Trophoblast cell (in vitro differentiated cells and primary cell): ENCODE measurements at regions not wholly inside any gene's neighbourhood (a gene's known extent, or its start where the extent isn't known, plus 50 kb on each side); places are given as distances from the start of the nearest gene placed in this dataset.
A peak's percentile ranks its signal among the peaks of the same experiment; 100 is the strongest.

ENCODE experiments used
- DNase-seq, 2 donors: peaks; one replicate each; pipeline ENCODE4 v3.0.0-alpha.2; 2016
- H2AFZ ChIP-seq: 2 replicates; pipeline ENCODE4 v1.6.1; 2013; ENCODE audit warnings: low read length, moderate library complexity, mild to moderate bottlenecking; ENCODE audit not compliant: insufficient read depth, poor library complexity
- H2AK5ac ChIP-seq: 2 replicates; pipeline ENCODE4 v1.6.1; 2013; ENCODE audit warnings: mild to moderate bottlenecking, low read length
- H2BK120ac ChIP-seq: 2 replicates; pipeline ENCODE4 v1.6.1; 2013; ENCODE audit warnings: low read length, mild to moderate bottlenecking, moderate library complexity; ENCODE audit not compliant: insufficient read depth, poor library complexity
- H2BK12ac ChIP-seq: 2 replicates; pipeline ENCODE4 v1.6.1; 2013; ENCODE audit warnings: mild to moderate bottlenecking, low read length, moderate library complexity
- H2BK5ac ChIP-seq: 2 replicates; pipeline ENCODE4 v1.6.1; 2013; ENCODE audit warnings: low read length, low read depth, moderate library complexity, mild to moderate bottlenecking; ENCODE audit not compliant: poor library complexity
- H3K14ac ChIP-seq: 2 replicates; pipeline ENCODE4 v1.6.1; 2013; ENCODE audit warnings: mild to moderate bottlenecking, low read length
- H3K18ac ChIP-seq: 2 replicates; pipeline ENCODE4 v1.6.1; 2013; ENCODE audit warnings: mild to moderate bottlenecking, low read length
- H3K23ac ChIP-seq: 2 replicates; pipeline ENCODE4 v1.6.1; 2013; ENCODE audit warnings: low read length
- H3K27ac ChIP-seq: 2 replicates; pipeline ENCODE4 v1.5.1; 2013; ENCODE audit warnings: low read depth, mild to moderate bottlenecking, inconsistent platforms, low read length, moderate library complexity
- H3K27me3 ChIP-seq: 2 replicates; pipeline ENCODE4 v1.6.1; 2013; ENCODE audit warnings: inconsistent platforms, mild to moderate bottlenecking, low read length, moderate library complexity; ENCODE audit not compliant: insufficient read depth
- H3K36me3 ChIP-seq, 2 experiments: 1 replicate in 1 of 2; 2 replicates in 1 of 2; pipeline ENCODE4 v1.6.1; 2013; ENCODE audit warnings: low read length in 2 of 2, mild to moderate bottlenecking in 2 of 2, moderate library complexity in 1 of 2; ENCODE audit not compliant: insufficient read depth in 2 of 2, control insufficient read depth in 1 of 2
- H3K4ac ChIP-seq: 2 replicates; pipeline ENCODE4 v1.6.1; 2013; ENCODE audit warnings: low read depth, mild to moderate bottlenecking, low read length, moderate library complexity
- H3K4me1 ChIP-seq, 2 experiments: 1 replicate in 1 of 2; 2 replicates in 1 of 2; pipeline ENCODE4 v1.6.1; 2013; ENCODE audit warnings: low read length in 2 of 2, mild to moderate bottlenecking in 2 of 2, moderate library complexity in 1 of 2; ENCODE audit not compliant: insufficient read depth in 2 of 2, control insufficient read depth in 1 of 2
- H3K4me2 ChIP-seq: 2 replicates; pipeline ENCODE4 v1.6.1; 2013; ENCODE audit warnings: inconsistent platforms, mild to moderate bottlenecking, low read length, moderate library complexity
- H3K4me3 ChIP-seq: 2 replicates; pipeline ENCODE4 v1.5.1; 2013; ENCODE audit warnings: mild to moderate bottlenecking, low read depth, low read length, inconsistent platforms
- H3K79me1 ChIP-seq: one replicate; pipeline ENCODE4 v1.6.1; 2013; ENCODE audit warnings: low read length
- H3K79me2 ChIP-seq: 2 replicates; pipeline ENCODE4 v1.6.1; 2013; ENCODE audit warnings: low read length, mild to moderate bottlenecking; ENCODE audit not compliant: control insufficient read depth, insufficient read depth, poor library complexity
- H3K9ac ChIP-seq: 2 replicates; pipeline ENCODE4 v1.6.1; 2013; ENCODE audit warnings: mild to moderate bottlenecking, low read length
- H3K9me3 ChIP-seq: 2 replicates; pipeline ENCODE4 v1.6.1; 2013; ENCODE audit warnings: low read depth, mild to moderate bottlenecking, control low read depth, inconsistent platforms, low read length; ENCODE audit not compliant: insufficient read depth
- H4K12ac ChIP-seq: 2 replicates; pipeline ENCODE4 v1.6.1; 2013; ENCODE audit warnings: low read depth, mild to moderate bottlenecking, low read length, moderate library complexity
- H4K8ac ChIP-seq: 2 replicates; pipeline ENCODE4 v1.6.1; 2013; ENCODE audit warnings: low read depth, mild to moderate bottlenecking, low read length, moderate library complexity
- H4K91ac ChIP-seq: one replicate; pipeline ENCODE4 v1.6.1; 2013; ENCODE audit warnings: low read depth, mild to moderate bottlenecking, low read length, moderate library complexity
- WGBS: extraction: QIAGEN DNeasy Blood & Tissue Kit; methylation state at CpG from one replicate; pipeline ENCODE4 v1.1.7; 2013; ENCODE audit warnings: missing lambda C conversion rate; ENCODE audit not compliant: insufficient read length, insufficient coverage; ENCODE audit errors: extremely low coverage; 5-methylcytosine and 5-hydroxymethylcytosine counted together

DNA sequence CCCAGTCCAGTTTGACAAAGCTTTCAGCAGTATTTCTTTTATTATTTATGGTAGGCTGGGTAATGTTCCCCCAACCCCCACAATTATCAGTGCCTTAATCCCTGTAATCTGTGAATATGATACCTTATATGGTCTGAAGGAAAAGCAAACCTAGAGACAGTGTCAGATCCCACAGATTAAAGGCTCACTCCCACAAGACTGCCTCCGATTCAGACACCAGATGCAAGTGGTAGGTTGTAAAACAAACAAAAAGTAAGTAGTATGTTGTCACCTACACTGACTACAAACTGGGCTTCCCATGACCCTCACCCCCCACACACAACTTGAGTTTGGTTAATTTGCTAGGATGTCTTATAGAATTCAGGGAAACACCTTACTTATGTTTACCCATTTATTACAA lies 201.2 kb downstream of the NSG2 start:
- Histone ChIP-seq H2AFZ (no peak overlapping the region), H2BK120ac (no peak overlapping the region), H2AK5ac (no peak overlapping the region), H3K79me2 (no peaks in the 10 kb centered on the region), H3K14ac (no peak overlapping the region), H3K79me1 (no peaks in the 10 kb centered on the region), H4K12ac (no peak overlapping the region), H3K4me2 (no peak overlapping the region), H3K9me3 (no peaks in the 10 kb centered on the region), H3K4me1 (no peaks in the 10 kb centered on the region), H3K4ac (no peak overlapping the region), H3K18ac (no peak overlapping the region), H3K27me3 (no peaks in the 10 kb centered on the region), H3K27ac (no peak overlapping the region), H4K8ac (no peak overlapping the region), H2BK5ac (no peak overlapping the region), H3K23ac (no peak overlapping the region), H4K91ac (no peak overlapping the region), H3K9ac (no peak overlapping the region), H3K36me3 (no peaks in the 10 kb centered on the region), H3K4me3 (no peak overlapping the region), H2BK12ac (no peak overlapping the region)
- no peak for DNase-seq
- WGBS: no CpG with 5 or more reads among the region's 1 CpG

DNA sequence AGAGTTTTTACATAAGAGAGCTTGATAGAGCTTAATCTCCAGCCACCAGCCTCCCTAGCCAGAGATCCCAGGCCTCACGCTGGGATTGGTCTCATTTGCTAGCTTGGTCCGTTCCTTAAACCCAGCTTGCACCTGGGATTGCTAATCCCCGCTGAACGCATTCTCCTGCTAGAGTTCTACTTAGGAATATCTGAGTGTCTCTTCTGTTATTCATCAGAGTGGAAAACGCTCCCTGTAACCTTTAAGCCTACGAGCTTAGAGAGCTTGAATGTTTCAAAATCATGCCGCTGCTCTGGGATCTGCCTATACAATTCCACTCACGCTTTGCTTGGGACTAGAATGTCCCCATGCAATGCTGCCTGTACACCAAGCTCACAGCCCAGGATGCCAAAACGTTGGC lies 201.8 kb downstream of the NSG2 start:
- no peak overlapping the region for H4K91ac ChIP-seq
- H3K27me3 ChIP-seq: no peaks in the 10 kb centered on the region
- no peak overlapping the region for H3K4ac ChIP-seq
- no peak overlapping the region for H3K18ac ChIP-seq
- H3K14ac ChIP-seq: no peak overlapping the region
- H3K9me3 ChIP-seq: no peaks in the 10 kb centered on the region
- no peak overlapping the region for H2AK5ac ChIP-seq
- no peaks in the 10 kb centered on the region for H3K36me3 ChIP-seq
- no peaks in the 10 kb centered on the region for H3K79me2 ChIP-seq
- no peak overlapping the region for H4K8ac ChIP-seq
- WGBS: no CpG with 5 or more reads among the region's 9 CpGs
- DNase-seq: no peak
- H3K23ac ChIP-seq: no peak overlapping the region
- H2BK5ac ChIP-seq: no peak overlapping the region
- H3K9ac ChIP-seq: no peak overlapping the region
- H3K4me1 ChIP-seq: no peaks in the 10 kb centered on the region
- no peak overlapping the region for H2BK12ac ChIP-seq
- no peaks in the 10 kb centered on the region for H3K79me1 ChIP-seq
- no peak overlapping the region for H3K4me3 ChIP-seq
- no peak overlapping the region for H4K12ac ChIP-seq
- H3K4me2 ChIP-seq: no peak overlapping the region
- H3K27ac ChIP-seq: no peak overlapping the region
- H2BK120ac ChIP-seq: no peak overlapping the region
- H2AFZ ChIP-seq: no peak overlapping the region

DNA sequence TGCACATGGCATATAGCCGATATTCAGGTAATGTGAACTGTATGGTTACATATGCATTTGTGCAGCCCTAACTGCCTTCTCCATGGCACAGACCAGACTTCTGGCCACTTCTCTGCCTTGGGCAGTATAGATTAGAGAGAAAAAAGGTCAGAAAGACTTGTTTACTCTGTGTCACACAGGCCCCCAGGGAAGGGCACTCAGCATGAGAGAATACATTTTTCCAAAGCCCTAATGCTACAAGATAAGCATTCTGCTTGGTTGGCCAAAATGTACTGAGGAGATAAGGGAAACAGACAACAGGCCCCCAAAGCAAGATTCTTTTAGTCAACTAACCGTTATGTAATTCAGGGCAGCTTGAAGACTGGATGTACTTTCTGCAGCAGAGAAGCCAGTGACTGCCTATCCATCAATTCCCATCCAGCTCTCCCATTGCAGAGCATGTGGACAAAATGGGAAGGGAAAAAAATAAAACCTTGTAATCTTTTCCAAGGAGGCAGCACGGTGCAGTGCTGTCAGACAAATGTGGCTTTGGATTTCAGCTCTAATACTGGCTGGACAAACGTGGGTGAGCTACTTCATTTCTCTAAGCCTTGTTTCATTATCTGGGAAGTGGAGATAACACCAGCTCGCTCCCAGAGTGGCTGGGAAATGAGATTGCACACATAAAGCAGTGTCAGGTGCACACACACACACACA lies 205.9 kb downstream of the NSG2 start:
- Histone ChIP-seq H3K27ac (no peak overlapping the region), H3K18ac (no peak overlapping the region), H2BK120ac (no peak overlapping the region), H4K8ac (no peak overlapping the region), H3K79me2 (no peaks in the 10 kb centered on the region), H3K14ac (no peak overlapping the region), H3K4me2 (no peak overlapping the region), H3K4me1 (no peaks in the 10 kb centered on the region), H2BK5ac (no peak overlapping the region), H4K91ac (no peak overlapping the region), H3K36me3 (no peaks in the 10 kb centered on the region), H3K79me1 (no peaks in the 10 kb centered on the region), H4K12ac (no peak overlapping the region), H3K27me3 (no peaks in the 10 kb centered on the region), H3K9ac (no peak overlapping the region), H2AK5ac (no peak overlapping the region), H3K23ac (no peak overlapping the region), H3K4ac (no peak overlapping the region), H3K4me3 (no peak overlapping the region), H2AFZ (no peak overlapping the region), H2BK12ac (no peak overlapping the region), H3K9me3 (peaks cover 2% of the 10 kb centered on the region)
- DNase-seq: peak; percentile 6 to 33
- WGBS: no CpG with 5 or more reads among the region's 5 CpGs

DNA sequence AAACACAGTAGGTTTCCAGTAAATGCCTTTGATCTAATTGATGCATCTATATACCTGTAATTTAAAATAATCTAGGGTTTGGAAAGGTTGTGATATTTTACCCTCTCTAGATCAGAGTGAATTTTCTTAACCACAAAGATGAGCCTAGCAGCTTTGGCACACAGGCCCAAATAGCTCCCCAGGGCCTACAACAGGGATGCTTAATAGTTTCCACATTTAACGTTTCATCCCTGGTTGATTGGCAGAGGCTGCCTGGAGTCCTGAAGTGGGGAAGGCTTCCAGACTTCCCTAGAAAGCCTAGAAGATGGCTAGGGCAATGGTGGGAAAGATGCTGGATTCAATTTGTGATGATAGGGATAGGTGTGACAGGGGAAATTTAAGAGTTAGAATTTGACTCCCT lies 206.6 kb downstream of the NSG2 start:
- no peak overlapping the region for H3K23ac ChIP-seq
- no peaks in the 10 kb centered on the region for H3K79me2 ChIP-seq
- H3K4me2 ChIP-seq: no peak overlapping the region
- no peaks in the 10 kb centered on the region for H3K27me3 ChIP-seq
- no peaks in the 10 kb centered on the region for H3K4me1 ChIP-seq
- no peak overlapping the region for H3K4me3 ChIP-seq
- no peak for DNase-seq
- H2BK5ac ChIP-seq: no peak overlapping the region
- no peak overlapping the region for H2BK120ac ChIP-seq
- H3K79me1 ChIP-seq: no peaks in the 10 kb centered on the region
- H3K4ac ChIP-seq: no peak overlapping the region
- H2AK5ac ChIP-seq: no peak overlapping the region
- H3K9me3 ChIP-seq: peaks cover 2% of the 10 kb centered on the region
- H3K9ac ChIP-seq: no peak overlapping the region
- no peak overlapping the region for H2AFZ ChIP-seq
- H4K12ac ChIP-seq: no peak overlapping the region
- H2BK12ac ChIP-seq: no peak overlapping the region
- H3K36me3 ChIP-seq: no peaks in the 10 kb centered on the region
- H3K27ac ChIP-seq: no peak overlapping the region
- no CpG with 5 or more reads among the region's 1 CpG for WGBS
- H3K18ac ChIP-seq: no peak overlapping the region
- H4K8ac ChIP-seq: no peak overlapping the region
- H4K91ac ChIP-seq: no peak overlapping the region
- H3K14ac ChIP-seq: no peak overlapping the region
